GM18520 (cell line): ENCODE measurements at regions not wholly inside any gene's neighbourhood (a gene's known extent, or its start where the extent isn't known, plus 50 kb on each side); places are given as distances from the start of the nearest gene placed in this dataset.

ENCODE experiments used
- ATAC-seq: cut with Tn5 transposase; IDR thresholded peaks from one replicate; pipeline ENCODE4 v1.9.1; 2021; ENCODE audit not compliant: unreplicated experiment

DNA sequence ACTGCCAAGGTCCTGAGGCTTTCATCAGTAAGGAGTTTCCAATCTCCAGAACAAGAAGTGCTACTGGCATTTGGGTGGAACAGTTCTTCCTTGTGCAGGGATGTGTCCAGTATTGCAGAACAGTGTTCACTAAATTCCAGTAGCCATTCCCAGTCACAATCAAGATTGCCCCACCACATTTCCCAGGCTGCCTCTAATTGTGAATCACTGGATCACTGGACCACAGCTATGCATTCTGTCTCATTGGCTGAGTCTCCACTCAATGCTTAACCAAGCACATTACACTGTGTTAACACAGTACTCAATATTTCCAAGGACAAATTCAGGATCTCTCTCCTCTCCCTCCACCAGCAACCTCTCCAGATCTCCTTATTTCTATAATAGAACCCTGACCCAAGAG lies 160.2 kb upstream of the CCDC150 start:
- ATAC-seq, result no peak

DNA sequence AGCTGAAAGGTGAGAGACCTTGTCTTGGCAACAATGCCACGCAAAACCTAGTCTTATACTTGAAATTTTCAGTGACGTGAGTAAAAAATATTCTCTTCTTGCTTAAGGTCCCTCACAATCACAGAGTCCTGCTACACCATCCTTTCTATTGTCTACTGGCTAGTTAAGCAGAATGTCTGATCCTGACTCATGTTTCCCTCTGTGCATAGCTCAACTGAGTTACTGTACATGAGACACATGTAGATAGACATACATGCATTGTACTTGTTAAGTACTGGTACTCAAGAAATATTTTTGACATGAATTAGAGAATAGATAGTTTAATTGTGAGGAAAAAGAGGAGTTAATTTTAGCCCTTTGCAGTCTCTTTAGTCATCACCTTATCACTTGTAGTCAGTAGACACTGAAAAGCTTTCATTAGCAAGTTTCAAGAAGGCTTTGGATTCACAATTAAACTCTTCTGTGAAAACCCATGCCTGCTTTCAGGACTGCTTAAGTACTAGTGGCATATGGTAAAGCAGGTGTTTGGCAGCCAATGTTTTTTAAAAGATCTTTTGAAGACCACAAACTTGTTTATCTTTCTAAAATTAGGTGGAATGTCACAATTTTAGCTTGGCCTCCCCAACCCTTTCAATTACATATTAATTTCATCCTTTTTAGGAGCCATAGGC lies 158.7 kb upstream of the CCDC150 start:
- ATAC-seq, result no peak

DNA sequence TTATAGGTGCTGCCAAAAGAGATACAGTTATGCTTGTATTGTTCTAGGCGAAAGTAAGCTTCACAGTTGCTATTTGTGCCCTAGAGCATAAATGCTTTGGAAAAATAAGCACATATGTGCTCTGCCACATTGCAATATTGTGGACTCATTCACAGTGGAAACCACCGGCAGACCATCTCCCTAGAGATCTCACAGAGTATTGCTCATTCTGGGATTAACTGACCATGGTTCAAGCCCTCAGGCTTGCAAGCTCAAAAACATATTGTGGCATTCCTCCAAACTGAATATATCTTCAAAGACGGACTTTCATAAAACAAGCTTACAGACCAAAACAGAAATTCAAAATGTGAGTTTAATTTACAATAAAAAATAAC lies 158.2 kb upstream of the CCDC150 start:
- ATAC-seq, result no peak

DNA sequence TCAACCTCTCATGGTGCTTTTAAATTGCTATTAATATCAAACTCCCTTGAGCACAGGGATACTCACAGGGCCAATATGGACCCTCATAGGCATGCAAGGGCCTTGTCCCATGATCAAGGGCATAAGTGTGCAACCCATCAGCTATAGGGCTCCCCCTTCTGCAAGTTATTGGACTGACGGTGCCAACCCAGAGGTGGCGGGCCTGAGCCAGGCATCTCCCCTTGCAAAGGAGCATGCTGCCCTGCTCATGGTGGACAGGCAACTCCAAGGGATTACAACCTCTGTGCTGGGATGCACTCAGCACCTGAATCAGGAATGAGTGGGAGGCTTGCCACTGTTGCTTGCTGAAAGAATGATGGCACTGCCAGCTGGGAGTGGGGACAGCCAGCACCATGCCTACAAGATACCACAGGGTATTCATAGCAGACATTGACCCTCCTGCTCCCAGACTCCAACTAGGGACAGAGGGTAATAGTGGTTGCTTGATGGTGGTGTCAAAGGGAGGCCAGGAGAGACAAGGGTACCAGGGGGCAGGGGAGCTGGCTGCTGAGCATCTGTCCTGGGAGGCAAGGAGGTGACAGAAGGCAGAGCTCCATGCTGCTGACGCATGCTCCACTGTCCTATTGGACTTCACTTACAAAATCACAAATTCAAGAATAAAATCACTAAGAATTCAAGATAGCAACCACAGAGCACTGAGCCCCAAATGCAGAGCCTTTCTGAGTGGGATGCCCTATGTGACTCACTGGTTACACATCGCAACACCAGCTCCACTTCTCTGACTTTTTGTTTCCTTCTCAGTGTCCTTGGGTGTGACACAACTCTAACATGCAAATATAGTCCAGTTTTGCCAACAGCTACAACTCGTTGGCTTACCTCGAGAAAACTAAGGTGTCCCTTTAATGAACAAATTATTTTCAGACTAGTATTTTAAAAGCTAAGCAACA lies 157.1 kb upstream of the CCDC150 start:
- ATAC-seq, result no peak

DNA sequence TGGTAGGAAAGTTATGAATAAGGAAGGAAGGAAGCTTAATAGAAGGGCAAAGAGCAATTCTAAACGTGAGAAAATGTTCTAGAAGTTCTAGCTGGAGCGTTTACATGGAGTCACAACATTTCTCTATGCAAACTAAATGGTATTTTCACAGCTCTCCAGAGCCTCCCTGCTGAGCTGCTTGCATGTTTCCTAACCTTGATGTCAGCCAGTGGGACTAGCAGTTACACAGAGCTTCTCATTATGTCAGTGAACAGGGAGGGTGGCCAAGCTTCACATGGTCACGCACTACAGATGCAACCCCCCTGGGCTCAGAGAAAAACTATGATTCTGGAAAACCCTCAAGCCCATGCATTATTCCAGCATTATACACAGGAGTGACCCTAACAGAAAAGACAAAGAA lies 153.4 kb upstream of the CCDC150 start:
- ATAC-seq, result no peak

DNA sequence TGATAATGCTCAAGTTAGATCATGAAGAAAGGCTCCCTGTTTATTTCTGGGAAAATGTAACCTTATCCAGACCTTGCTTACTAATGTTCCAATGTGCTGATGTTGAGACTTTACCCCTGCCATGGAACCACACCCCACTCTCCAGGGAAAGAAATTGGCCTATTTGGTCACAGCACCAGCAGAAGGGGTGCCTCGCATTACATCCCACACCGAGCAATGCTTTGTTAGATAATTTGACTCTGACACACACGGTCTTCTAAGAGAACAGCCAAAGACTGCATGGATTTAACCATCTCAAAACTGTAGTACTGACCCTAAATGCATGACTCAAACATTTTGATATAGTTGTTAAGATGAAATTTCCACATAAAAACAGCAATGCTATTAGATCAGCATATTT lies 152.1 kb upstream of the CCDC150 start:
- no peak for ATAC-seq

DNA sequence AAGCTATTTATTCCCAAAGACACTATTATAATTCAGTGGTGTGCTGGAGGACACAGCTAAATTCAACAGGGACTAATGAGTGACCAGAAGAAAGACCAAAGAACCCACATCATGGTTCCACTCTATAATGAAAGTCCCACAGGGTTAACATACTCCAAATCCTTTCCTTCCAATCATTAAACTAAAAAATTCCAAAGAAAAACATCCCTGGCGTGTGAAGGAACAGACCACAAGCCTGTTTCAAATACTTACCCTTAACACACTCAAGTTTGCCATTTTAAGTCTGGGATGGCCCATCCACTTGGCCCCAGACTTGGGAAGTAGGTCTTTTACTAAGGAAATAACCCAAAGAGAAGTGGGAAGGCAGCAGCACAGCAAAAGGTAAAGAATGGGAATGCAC lies 150.1 kb upstream of the CCDC150 start:
- no peak for ATAC-seq

DNA sequence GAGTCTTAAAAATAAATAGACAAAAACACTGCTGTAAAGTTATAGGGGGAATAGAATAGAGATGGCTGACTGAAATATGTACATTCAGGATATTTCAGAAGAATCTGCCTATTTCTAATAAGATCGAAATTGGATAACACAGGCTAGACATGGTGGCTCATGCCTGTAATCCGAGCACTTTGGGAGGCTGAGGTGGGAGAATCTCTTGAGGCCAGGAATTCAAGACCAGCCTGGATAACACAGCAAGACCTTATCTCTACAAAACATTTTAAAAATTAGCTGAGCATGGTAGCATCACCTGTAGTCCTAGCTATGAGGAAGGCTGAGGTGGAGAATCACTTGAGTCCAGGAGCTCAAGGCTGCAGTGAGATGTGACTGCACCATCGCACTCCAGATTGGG lies 146.6 kb upstream of the CCDC150 start:
- no peak for ATAC-seq

DNA sequence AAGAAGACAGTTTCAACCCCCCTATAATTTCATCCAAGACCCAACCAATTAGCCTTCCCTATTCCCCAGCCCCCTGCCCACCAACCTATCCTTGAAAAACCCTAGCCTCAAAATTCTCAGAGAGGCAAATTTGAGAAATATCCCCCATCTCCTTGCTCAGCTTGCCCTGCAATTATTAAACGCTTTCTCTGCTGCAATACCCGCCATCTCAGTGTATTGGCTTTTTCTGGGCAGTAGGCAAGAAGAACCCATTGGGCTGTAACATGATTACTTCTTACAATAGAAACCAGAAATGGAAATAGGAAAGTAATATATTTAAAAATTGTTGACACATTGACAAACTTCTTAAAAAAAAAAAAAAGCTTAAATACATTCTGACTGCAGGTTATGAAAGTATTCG lies 140.6 kb upstream of the CCDC150 start:
- ATAC-seq, result no peak

DNA sequence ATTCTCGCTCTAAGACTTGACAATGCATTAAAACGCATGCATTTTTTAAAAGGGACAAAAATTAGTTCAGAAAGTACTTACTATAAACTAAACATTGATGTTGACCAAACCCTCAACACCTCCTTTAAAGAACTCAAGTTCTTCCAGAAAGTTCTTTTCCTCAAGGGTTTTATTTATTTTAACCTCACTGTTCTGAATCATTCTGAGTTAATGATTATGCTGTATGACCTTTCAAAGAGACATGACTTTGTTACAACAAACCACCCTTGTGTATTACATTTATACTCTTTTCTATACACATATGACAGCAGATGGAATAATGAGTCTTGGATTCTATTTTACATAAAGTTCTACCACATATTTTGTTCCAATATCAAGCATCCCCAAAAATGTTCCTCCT lies 139.8 kb upstream of the CCDC150 start:
- no peak for ATAC-seq

DNA sequence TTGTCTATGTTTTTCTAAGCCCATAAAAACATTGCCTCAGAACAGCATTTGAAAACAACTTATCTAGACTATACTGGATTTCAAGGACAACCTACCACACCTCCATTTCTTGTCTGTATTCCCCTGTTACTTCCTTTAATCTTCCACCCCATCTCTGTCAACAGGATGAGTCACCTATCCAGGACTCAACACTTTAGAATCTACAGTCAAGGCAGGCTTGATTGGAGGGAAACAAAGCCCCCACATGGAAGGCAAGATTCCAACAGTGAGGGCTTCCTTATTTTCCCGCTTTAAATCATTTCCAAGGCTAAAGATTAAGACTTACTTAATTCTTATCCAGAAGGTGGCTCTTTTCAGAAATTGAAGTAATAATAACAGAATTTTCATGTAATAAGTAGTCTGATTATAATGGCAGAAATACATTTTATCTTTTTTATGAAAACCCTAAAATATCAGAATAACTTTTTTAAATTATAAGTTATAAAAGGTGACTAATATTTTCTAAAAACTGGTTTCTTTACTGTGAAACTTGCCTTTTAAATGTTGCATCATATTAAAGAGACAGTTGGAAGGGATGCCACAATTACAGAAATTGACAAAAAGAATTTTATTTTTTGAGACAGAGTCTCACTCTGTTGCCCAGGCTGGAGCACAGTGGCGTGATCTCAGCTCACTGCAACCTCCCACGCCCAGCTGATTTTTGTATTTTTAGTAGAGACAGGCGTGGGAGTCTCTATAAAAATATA lies 138.7 kb upstream of the CCDC150 start:
- ATAC-seq, result no peak

DNA sequence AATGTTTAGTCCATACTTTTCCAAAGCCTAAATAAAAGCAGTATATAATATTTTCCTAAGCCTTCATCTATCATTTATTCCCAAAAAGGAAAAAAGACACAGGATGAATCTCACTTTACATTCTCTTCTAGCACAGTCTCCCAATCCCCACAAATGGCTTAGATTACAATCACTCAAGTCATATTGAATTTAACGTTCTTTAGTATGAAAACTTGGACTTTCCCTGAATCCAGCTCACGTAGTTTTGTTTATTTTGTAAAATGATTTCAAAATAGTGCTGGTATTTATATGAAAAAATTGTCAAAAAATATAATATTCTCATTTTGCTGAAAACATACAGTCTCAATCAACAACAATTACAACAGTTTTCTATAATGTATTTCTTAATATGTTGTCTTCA lies 137.7 kb upstream of the CCDC150 start:
- ATAC-seq, result no peak

DNA sequence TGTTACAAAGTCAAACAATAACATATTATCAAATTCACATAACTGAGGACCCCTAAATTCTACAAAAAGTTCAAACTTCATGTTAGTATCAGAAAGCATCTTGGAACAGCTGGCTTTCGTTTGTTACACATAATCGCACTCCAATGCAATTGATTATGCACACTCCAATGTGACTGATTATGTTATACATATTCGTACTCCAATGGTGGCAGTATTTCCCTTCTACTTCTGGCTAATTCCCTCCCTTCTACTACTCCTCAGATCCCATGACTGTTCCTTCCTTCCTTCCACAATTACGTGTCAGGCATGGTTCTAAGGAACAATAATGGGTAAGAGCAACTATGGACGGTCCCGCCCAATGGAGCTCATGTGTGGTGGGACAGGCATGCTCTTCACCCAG lies 137.1 kb upstream of the CCDC150 start:
- no peak for ATAC-seq

DNA sequence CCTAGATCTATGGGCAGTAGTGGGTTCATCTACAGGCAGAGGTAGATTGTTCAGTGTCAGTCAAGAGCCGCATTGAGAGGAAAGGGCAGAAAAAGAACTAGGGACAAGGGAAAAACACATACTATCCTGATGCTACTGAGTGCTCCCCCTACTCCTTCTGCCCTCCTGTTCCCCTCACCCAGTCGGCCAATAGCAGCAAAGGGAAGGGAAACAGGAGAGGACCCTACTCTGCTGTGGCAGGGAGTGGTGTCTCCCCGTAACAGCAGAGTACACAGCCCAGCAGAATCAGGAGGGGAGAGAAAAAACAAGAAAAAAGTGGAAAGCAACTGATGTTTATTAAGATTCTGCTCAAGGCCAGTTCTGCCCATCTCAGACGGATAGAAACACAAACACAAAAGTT lies 136.1 kb upstream of the CCDC150 start:
- ATAC-seq, result no peak

DNA sequence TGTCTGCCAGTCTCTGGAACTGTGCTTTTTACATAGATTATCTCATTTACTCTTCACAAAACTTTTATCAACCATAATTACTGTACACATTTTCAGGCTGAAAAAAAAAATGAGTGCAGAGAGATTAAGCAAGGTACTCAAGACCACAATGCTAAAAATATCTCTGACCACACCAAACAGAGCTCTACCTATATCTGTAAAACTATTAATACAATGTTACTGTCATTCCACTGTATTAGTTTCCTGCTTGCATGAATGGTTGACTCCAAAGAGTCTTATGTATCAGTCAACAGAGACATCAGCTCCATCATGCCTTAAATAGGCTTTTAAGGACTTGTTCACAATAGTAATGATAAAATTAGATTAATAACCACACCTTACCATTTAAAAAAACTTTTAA lies 134.7 kb upstream of the CCDC150 start:
- no peak for ATAC-seq

DNA sequence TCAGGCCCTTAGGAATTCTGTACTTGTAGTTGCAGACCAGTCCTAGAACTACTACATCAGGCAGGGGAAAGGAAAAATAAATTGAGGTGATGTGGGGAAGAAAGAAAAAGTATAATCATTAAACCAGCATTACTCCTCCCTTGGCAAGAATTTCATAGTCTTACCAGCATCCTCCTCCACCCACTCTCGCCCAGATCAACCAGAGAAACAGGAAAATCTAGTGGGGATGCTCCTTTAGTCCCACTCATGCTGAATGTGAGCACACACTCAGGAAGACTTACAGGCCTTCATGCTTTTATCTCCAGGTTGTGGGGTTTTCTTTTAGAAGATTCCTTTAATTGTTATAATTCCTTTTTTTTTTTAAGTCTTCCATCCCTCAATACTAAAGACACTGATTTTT lies 129.3 kb upstream of the CCDC150 start:
- no peak for ATAC-seq

DNA sequence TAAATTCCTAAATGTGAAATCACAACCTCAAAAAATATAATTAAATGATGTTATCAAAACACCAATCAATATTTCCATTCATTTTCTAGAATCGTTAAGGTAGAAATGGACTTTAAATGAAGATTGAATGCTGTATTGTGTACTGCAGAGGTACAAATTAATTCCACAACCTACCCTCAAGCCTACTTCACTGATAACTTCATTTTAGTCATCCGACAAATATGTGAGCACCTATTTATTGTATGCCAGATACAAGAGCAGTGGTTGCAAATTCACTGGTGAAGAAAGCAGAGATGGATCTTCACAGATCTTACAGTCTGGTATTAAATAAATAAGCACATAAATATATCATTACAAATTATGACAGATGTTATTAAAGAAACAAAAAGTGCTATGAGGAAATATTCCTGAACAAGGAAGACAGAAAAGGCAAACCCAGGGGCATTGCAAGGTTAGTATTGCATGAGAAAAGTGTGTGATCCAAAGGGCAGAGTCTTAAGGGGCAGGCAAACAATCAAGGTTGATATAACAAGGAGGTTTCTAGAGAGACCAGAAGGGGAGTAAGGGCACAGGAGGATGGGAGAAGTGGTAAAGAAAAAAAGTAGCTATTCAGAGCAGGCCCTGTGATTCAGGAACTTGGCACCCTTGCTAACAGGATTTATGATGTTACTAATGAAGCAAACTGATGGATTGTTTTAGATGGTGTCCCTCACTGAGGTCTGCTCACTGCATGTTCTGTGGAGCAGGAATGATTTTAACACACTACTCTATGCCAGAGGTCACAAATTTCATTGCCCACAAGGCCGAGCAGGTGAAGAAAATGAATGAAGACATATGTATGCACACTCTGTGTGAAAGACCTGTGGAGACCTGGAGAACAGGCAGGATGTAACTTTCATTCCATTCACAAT lies 128.0 kb upstream of the CCDC150 start:
- ATAC-seq, result no peak

DNA sequence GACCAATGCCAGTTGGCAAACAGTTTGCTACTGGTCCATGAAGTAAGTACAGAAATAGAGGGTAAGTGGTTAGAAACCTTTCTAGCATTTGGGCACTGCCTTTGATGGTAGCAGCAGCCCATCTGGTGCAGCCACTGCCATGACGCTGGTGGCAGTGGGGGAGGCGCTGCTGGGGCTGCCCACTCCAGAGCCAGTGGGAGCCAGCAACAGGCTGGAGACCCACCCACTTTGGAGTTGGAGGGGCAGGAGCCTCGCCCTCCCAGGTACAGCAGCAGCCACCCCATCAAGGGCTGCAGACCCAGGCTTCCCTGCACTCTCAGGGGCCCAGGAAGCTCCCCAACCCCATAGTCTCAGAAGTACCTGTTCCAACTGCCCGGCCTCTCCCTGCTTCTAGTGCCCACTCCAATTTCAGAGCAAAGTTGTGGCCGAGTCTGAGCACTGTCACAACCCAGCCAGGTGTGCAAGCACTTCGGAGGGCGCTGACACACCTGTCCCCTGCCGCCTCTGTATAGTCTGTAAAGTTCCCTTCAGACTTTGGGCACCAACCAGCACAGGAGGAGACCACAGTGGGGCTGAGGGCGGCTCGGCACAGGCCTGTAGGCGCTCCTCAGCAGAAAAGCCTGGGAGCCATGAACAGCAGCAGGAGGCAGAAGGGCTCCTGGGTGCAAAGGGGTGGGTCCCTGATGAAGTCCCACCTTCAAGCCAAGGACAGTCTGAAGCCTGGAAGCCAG lies 125.6 kb upstream of the CCDC150 start:
- no peak for ATAC-seq

DNA sequence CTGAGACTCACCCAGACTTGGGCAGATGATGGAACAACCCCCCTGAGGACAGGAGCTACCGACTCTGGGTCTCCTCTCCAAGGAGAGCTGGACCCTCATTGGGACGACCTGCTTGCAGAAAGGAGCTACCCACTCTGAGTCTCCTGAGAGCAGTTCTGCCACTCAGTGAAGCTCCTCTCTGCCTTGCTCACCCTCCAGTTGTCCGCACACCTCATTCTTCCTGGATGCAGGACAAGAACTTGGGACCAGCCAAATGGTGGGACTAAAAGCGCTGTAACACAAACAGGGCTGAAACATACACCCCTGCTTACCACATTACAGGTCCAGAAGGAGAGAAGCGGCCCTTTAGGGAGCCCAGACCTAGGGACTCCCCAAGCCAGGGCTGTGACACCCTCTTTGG lies 124.9 kb upstream of the CCDC150 start:
- ATAC-seq, result no peak

DNA sequence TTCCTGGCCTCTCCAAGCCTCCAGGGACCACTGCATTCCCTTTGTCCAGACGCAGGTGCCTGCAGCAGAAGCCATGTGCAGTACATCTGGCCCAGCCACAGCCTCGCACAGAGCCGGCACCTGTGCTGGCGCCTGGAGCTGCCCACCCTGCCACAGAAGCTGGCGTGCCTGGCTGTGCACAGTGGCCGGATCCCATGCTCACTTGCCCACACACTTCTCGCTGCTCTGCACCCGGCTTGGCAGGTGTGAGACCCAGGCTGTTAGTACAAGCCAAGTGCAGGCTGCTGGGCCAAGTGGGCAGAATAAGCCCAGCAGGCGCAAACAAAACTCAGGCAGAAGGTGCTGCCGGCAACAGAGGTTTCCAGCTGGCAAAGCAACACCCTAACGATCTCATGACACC lies 124.5 kb upstream of the CCDC150 start:
- no peak for ATAC-seq
